Hematopoietic multipotent progenitor cell treated with erythropoietin and hydrocortisone succinate and interleukin-3 and kit ligand, for 6 days (in vitro differentiated cells): ENCODE measurements at regions not wholly inside any gene's neighbourhood (a gene's known extent, or its start where the extent isn't known, plus 50 kb on each side); places are given as distances from the start of the nearest gene placed in this dataset.
A peak's percentile ranks its signal among the peaks of the same experiment; 100 is the strongest.

Source experiments
- DNase-seq: peaks from one replicate; pipeline ENCODE4 v3.0.0-alpha.2; 2015

- no peak for DNase-seq
These were observed 183.2 kb upstream of the STAC start for GRCh38 chr3:36197151-36197550.

GRCh38 chr3:36201546-36201945, 178.8 kb upstream of the STAC start:
- DNase-seq = no peak

- DNase-seq = no peak
These were observed 173.2 kb upstream of the STAC start for GRCh38 chr3:36206956-36207580.

DNA sequence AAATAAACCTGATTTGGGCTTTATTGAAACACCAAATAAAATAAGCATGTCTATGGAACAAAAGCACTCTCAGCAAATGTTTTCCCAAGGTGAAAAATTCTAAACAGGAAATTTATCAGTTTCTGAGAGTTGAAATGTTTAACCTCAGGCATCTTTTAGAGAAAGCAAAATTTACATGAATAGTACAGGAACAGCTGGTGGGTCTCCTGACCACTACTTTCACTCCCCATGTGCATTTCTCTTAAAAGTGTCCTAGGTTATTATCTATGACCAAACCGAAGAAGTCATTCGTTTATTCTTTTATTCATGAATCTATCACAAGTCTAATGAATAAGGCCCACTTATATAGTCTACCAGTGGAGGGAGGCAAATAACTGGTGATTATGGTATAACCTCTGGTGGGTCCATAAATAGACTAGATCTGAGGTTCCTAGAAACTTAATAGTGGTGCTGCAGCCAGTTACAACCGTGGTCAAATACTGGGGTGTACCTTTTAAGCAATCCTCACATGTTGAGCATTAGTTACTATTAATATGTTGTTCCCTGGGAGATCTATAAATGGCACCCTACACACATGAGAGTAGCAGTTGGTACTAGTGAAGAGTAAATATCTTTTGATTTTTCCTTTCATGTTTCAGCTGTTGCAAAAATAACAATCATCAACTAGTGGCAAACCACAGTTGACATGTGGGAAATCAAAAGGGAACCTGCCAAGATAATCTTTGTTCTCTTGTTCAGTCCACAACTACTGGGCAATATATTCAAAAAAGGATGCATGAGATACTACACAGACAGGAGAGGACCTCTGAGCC, 169.3 kb upstream of the STAC start:
- no peak for DNase-seq

DNA sequence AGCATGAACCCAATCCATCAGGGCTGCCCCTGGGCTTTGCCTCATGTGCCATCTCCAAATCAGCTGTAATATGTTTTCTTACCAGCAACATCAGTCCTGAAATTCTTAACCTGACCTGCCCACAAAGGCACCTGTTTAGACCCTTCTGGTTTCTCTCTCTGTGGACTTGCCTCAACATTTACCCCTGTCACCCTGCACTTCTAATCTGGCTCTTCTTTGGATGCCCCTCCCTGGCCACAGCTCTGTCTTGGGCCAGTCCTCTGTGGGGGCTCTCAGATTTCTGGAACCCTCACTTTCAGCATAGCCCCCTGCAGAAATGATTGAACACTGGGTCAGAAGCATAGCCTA, 168.7 kb upstream of the STAC start:
- no peak for DNase-seq

DNA sequence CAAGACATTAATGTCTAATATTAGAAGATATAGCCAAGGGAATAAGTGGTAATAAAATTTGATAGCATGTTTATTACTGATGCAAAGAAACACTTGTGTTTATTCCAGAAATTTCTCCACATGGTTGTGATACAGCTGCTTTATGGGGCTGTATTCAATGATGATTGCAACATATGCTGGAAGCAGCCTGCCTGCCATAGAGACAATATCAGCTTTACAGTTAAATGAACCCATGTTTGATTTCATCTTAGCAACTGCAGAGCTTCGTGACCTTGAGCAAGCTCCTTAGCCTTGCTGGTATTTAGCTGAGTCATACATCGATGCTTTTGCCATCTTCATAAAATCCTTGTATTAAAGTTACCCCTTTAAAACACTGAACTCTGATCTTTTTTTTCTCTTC, 168.1 kb upstream of the STAC start:
- peak; percentile 17 for DNase-seq

- no peak for DNase-seq
These were observed 165.8 kb upstream of the STAC start for GRCh38 chr3:36214460-36214859.

- DNase-seq = peak; percentile 31
These were observed 165.1 kb upstream of the STAC start for GRCh38 chr3:36215241-36215640.

DNA sequence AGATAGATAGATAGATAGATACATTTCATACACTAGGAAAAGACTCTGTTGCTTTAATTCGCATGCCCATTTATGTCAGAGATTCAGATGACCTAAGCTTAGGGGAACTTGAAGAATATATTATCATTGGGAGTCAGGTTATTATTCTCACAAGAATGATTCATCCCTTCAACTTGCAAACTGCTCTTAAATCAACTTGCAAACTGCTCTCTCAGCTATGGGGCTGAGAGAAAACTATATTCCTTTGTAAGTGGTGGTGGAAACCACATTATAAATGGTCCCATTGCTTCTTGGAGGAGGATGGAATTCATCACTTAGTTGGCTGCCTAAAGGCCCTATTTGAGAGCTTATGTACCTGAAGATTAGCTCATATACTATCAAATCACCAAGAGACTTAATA, 160.9 kb upstream of the STAC start:
- DNase-seq = no peak

DNA sequence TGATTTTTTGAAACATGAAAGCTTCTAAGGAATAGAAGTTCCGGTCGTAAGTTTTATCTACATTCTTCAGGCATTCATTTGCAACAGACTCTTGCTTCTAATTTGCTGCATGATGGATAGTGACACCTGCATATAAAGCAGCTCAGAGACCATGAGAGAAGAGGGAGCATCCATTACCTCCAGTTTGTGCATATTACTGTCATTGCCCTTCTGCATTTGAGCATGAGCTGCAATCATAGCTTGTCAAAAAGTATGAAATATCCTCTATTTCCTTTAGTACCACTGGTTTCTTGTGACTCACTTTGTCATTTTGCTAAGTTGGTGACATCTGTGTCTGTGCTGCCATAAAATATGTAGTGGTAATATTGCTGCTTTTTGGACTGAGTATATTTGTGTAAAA, 160.1 kb upstream of the STAC start:
- no peak for DNase-seq

- DNase-seq = no peak
These were observed 158.3 kb upstream of the STAC start for GRCh38 chr3:36221975-36222374.

GRCh38 chr3:36227980-36228379, 152.3 kb upstream of the STAC start:
- DNase-seq = peak; percentile 38

- no peak for DNase-seq
These were observed 150.8 kb upstream of the STAC start for GRCh38 chr3:36229496-36229895.

- DNase-seq = no peak
These were observed 147.4 kb upstream of the STAC start for GRCh38 chr3:36232797-36233489.

DNA sequence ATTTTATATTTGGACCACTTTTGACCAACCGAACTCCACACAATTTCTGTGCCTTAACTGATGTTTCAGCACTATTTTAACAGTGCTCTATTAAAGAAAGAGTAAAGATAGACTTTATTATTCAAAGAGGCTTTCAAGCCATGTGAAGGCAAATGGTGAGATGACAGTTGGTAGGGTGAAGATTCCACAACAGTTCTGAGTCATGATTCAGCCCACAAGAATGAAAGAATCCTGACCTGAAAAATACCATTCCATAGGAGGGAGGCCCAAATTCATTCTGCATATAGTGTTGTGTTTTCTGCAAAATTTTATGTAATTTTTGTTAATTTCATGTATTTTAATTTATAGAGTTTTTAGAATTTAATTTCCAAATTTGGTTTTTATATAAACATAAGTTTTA, 135.6 kb upstream of the STAC start:
- DNase-seq = no peak

DNA sequence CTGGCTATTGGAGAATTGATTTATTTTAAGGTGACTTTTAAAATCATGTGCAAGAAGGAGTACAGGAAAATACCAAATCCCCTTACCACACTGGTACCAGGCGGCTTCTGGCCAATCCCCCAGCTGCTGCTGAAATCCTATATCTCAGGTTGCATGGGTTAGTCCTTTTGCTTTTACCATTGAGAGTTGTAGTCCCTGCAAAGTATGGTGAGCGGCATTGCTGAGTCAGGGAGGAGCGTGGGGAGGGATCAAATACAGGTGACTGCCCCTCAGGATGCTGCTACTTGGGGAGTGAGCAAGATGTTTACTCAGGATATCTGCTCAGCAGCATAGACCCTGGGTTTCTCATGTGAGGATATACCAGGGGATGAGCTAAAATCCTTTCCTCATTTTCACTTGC, 131.9 kb upstream of the STAC start:
- DNase-seq = no peak

DNA sequence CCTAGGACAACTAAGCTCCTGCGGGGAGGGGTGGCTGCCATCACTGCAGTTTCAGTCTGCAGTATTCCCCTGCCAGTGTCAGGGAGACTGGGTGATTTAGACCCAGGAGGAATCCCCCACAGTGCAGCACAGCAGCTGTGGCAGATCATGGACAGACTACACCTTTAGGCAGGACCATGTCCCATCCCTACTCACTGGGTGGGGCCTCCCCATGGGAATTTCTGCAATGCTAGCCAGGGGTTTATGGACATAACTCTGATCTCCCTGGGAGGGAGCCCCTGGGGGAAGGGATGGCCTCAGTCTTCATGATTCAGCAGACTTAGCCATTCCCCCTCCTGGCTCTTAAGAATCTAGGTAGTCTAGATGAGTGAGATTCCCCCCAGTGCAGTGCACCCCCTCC, 130.1 kb upstream of the STAC start:
- DNase-seq = no peak

GRCh38 chr3:36257158-36257852, 123.0 kb upstream of the STAC start:
- no peak for DNase-seq

DNA sequence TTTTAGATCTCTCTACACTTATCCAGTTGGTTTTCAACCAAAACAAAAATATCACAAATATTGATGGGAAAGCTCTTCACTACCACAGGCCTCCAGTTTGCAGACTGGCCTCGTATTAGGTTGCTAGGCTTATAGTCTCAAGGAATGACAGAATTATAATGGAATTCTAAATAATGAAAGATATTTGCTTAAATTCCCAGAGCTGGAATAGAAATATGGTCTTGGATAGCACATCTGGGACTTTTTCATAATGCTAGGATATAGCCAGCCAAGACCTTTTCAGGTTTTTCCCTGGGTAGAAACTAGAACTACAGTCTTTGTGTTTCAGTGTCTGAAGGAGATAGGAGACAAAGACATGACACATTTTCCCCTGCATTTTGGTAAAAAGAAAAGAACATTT, 121.9 kb upstream of the STAC start:
- DNase-seq = no peak

DNA sequence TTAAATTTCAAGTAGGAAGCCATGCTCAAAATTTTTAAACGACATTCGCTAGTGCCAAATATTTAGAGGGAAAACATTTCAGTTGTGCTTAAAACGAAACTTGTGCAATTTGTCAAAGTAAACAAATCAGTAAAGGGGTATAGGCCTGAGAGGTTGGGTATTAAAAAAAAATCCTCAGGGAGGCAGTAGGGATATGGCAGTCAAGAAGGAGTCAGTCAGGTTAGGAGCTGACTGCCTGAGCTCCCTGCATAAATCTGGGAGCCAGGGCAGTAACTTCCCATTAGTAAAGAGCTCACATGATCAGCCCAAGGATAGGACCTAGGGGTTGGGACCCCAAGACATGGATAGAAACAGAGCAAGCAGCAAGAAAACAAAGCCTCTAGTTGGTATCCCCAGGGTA, 120.7 kb upstream of the STAC start:
- DNase-seq = no peak

DNA sequence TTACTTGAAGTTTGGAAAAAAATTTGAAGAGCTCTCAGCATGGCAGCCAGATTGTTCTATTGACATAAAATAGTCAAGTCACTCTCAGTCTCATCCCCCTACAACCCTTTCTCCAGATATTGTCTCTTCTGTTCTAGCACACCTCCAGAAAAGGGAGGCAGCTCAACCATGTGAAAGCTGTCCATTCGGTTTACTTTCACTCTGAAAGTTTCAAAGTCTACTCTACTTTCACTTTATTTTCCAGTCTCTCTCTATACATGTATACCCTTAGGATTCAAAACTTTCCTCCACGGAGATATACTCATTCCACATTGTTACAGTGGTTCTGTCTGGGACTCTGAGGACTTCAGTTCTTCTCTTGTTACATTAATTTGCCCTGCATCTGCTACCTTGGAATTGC, 111.0 kb upstream of the STAC start:
- no peak for DNase-seq

- DNase-seq = no peak
These were observed 97.5 kb upstream of the STAC start for GRCh38 chr3:36282766-36283165.

DNA sequence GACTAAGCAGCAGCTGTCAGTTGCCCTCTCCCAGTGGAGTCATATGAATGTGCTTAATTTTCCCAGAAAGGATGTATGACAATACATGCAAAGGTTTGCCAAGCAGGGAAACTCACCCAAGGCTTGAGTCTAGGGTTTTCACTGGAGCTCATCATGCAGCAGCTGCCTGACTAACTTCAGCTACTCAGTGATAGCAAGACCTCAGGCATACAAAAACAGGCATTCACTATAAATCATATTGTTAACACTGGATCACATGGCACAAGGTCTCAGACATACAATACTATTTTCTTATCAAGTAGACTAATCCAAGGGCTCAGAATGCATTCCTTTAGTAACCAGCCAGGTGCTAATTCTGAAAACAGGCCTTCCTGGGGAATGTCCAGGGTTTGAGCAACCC, 85.0 kb upstream of the STAC start:
- no peak for DNase-seq

DNA sequence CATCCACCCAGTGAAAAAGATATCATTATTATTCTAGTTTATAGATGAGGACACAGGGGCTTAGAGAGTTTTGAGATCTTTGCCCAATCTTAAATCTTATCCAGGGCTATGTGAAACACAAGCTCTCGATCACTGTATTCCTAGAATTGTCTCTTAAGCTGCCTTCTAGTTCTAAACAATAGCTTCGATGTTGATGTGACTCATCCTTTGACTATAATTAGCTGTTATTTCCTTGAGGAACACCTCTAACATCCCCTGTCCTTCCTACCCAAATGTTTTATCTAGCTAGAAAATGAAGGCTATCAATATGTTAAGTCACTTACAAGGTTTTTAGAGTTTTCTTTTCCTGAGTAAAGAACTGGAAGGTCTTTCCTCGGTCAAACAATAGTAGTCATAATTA, 83.1 kb upstream of the STAC start:
- DNase-seq = no peak
